ENCODE measurements at regions not wholly inside any gene's neighbourhood (a gene's known extent, or its start where the extent isn't known, plus 50 kb on each side); places are given as distances from the start of the nearest gene placed in this dataset.

GRCh38 chr10:44244745-44245600 lies 139.9 kb downstream of the CXCL12 start:
- TF ChIP-seq, protein P1, sequence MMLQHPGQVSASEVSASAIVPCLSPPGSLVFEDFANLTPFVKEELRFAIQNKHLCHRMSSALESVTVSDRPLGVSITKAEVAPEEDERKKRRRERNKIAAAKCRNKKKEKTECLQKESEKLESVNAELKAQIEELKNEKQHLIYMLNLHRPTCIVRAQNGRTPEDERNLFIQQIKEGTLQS (IDR thresholded peaks at IDR 0.05; ENCODE audit: insufficient read depth, low read depth, low read length), result no peak
- no peak for TF ChIP-seq CEBPB (IDR thresholded peaks at IDR 0.05; ENCODE audit: low read depth, low read length)
- TF ChIP-seq POLR2A (IDR thresholded peaks at IDR 0.05; ENCODE audit: control extremely low read depth in 1 of 2, low read depth in 2 of 2, low read length in 2 of 2), result no peak
- no peak for TF ChIP-seq CTCF (IDR thresholded peaks at IDR 0.05; ENCODE audit: control extremely low read depth in 1 of 3, insufficient read depth in 1 of 3, low read depth in 1 of 3, low read length in 3 of 3)
- no peak for TF ChIP-seq JUND (IDR thresholded peaks at IDR 0.05; ENCODE audit: low read length)
- TF ChIP-seq EP300 (IDR thresholded peaks at IDR 0.05; ENCODE audit: borderline replicate concordance in 1 of 2, low read depth in 2 of 2, low read length in 2 of 2), result no peak
- no peak for TF ChIP-seq NRF1 (IDR thresholded peaks at IDR 0.05; ENCODE audit: low read depth, low read length)
- no peak for TF ChIP-seq EZH2 (IDR thresholded peaks at IDR 0.05; ENCODE audit: low read depth, low read length, severe bottlenecking)
- TF ChIP-seq POLR2AphosphoS5 (IDR thresholded peaks at IDR 0.05; ENCODE audit: low read depth, low read length), result no peak
- no peak for TF ChIP-seq USF2 (IDR thresholded peaks at IDR 0.05; ENCODE audit: low read length)
- no peak for TF ChIP-seq TAF1 (IDR thresholded peaks at IDR 0.05; ENCODE audit: low read depth, low read length)
- no peak for TF ChIP-seq RXRA (IDR thresholded peaks at IDR 0.05; ENCODE audit: insufficient read depth, low read depth, low read length)
- TF ChIP-seq SP4 (IDR thresholded peaks at IDR 0.05; ENCODE audit: low read length), result no peak

Data from H1 (cell line).